ENCODE measurements at regions not wholly inside any gene's neighbourhood (a gene's known extent, or its start where the extent isn't known, plus 50 kb on each side); places are given as distances from the start of the nearest gene placed in this dataset.

DNA sequence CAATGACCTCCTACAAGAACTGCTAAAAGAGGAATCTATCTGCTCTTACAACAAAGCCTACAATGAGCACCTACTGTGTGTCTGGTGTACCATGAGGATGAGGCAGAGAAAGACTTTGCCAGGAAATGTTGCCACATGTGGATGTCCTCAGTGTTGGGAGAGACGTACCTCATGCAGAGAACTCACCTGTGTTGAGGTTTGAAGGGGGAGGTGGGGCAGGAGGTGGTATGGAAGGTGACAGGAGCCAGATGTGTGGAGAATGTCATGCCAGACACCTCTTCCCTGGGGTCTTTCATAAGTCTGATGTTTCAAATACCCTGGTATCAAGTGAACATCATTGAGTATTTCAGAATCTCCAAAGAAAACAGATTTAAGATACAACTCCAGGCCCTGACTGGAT, 220.1 kb upstream of the RNF32 start:
- TF ChIP-seq, protein P1, sequence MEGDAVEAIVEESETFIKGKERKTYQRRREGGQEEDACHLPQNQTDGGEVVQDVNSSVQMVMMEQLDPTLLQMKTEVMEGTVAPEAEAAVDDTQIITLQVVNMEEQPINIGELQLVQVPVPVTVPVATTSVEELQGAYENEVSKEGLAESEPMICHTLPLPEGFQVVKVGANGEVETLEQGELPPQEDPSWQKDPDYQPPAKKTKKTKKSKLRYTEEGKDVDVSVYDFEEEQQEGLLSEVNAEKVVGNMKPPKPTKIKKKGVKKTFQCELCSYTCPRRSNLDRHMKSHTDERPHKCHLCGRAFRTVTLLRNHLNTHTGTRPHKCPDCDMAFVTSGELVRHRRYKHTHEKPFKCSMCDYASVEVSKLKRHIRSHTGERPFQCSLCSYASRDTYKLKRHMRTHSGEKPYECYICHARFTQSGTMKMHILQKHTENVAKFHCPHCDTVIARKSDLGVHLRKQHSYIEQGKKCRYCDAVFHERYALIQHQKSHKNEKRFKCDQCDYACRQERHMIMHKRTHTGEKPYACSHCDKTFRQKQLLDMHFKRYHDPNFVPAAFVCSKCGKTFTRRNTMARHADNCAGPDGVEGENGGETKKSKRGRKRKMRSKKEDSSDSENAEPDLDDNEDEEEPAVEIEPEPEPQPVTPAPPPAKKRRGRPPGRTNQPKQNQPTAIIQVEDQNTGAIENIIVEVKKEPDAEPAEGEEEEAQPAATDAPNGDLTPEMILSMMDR (IDR thresholded peaks at IDR 0.05; ENCODE audit: insufficient read depth, low read depth, low read length) = no peak
- no peak for TF ChIP-seq EZH2 (IDR thresholded peaks at IDR 0.05; ENCODE audit: insufficient read depth, low read length)
